GM19239 (cell line): ENCODE measurements at regions not wholly inside any gene's neighbourhood (a gene's known extent, or its start where the extent isn't known, plus 50 kb on each side); places are given as distances from the start of the nearest gene placed in this dataset.
"Not testable (repeated sequence)": the region's sequence is repeated elsewhere in the genome, so short reads cannot be mapped to it uniquely, and the experiment has no call there.

Experiments used
- DNase-seq: peaks from one replicate; pipeline ENCODE4 v3.0.0; 2011; ENCODE audit warnings: low spot score; ENCODE audit not compliant: insufficient read length
- FAIRE-seq: peaks from 2 replicates; lab custom pipeline; 2011; peaks lifted over from hg19 to GRCh38; lab: Jason Lieb, UNC

- no peak for DNase-seq
- no peak for FAIRE-seq
These were observed 54.1 kb downstream of the FOXG1 start for GRCh38 chr14:28820677-28821076.

- DNase-seq, result no peak
- no peak for FAIRE-seq
These were observed 55.4 kb downstream of the FOXG1 start for GRCh38 chr14:28821993-28822392.

- no peak for FAIRE-seq
These were observed 56.7 kb downstream of the FOXG1 start for GRCh38 chr14:28823245-28823644.

GRCh38 chr14:28830115-28830534 is 63.5 kb downstream of the FOXG1 start:
- FAIRE-seq (no peak), DNase-seq (no peak)

More at GRCh38 chr14:28823245-28823644, 56.7 kb downstream of the FOXG1 start:
- DNase-seq, result no peak

- peak; percentile 8 for FAIRE-seq
- DNase-seq, result peak; percentile 2
These were observed 64.5 kb downstream of the FOXG1 start for GRCh38 chr14:28831126-28831525.

- FAIRE-seq, result not testable (repeated sequence)
These were observed 76.0 kb downstream of the FOXG1 start for GRCh38 chr14:28842569-28842968.

GRCh38 chr14:28867571-28867970 is 101.0 kb downstream of the FOXG1 start:
- DNase-seq (no peak), FAIRE-seq (no peak)

More at GRCh38 chr14:28842569-28842968, 76.0 kb downstream of the FOXG1 start:
- DNase-seq, result not testable (repeated sequence)

GRCh38 chr14:28870033-28870564 is 103.5 kb downstream of the FOXG1 start:
- DNase-seq (no peak), FAIRE-seq (no peak)

- FAIRE-seq, result no peak
- DNase-seq, result no peak
These were observed 109.5 kb downstream of the FOXG1 start for GRCh38 chr14:28875934-28876571.

GRCh38 chr14:28876572-28876945 is 110.0 kb downstream of the FOXG1 start:
- no peak for DNase-seq
- FAIRE-seq, result no peak

GRCh38 chr14:28877923-28878322 is 111.3 kb downstream of the FOXG1 start:
- no peak for FAIRE-seq
- DNase-seq, result no peak

- no peak for DNase-seq
- FAIRE-seq, result no peak
These were observed 113.0 kb downstream of the FOXG1 start for GRCh38 chr14:28879573-28879996.

GRCh38 chr14:28886940-28887339 is 120.4 kb downstream of the FOXG1 start:
- DNase-seq, result no peak
- no peak for FAIRE-seq

GRCh38 chr14:28895389-28895788 is 128.8 kb downstream of the FOXG1 start:
- no peak for FAIRE-seq
- DNase-seq, result no peak

- no peak for FAIRE-seq
- no peak for DNase-seq
These were observed 129.8 kb downstream of the FOXG1 start for GRCh38 chr14:28896337-28896736.

GRCh38 chr14:28901631-28902030 is 135.0 kb downstream of the FOXG1 start:
- DNase-seq, result no peak

GRCh38 chr14:28902930-28903329 is 136.3 kb downstream of the FOXG1 start:
- no peak for DNase-seq
- no peak for FAIRE-seq

More at GRCh38 chr14:28901631-28902030, 135.0 kb downstream of the FOXG1 start:
- no peak for FAIRE-seq

GRCh38 chr14:28911521-28911920 is 144.9 kb downstream of the FOXG1 start:
- no peak for FAIRE-seq
- DNase-seq, result no peak

- FAIRE-seq, result no peak
These were observed 146.5 kb downstream of the FOXG1 start for GRCh38 chr14:28913056-28913455.

GRCh38 chr14:28926122-28926521 is 159.5 kb downstream of the FOXG1 start:
- DNase-seq (no peak), FAIRE-seq (no peak)

More at GRCh38 chr14:28913056-28913455, 146.5 kb downstream of the FOXG1 start:
- no peak for DNase-seq

GRCh38 chr14:28931999-28932398 is 165.4 kb downstream of the FOXG1 start:
- DNase-seq (no peak), FAIRE-seq (no peak)

GRCh38 chr14:28936601-28937000 is 170.0 kb downstream of the FOXG1 start:
- no peak for FAIRE-seq
- DNase-seq, result no peak
